ENCODE measurements at regions not wholly inside any gene's neighbourhood (a gene's known extent, or its start where the extent isn't known, plus 50 kb on each side); places are given as distances from the start of the nearest gene placed in this dataset.

- TF ChIP-seq EZH2 (IDR thresholded peaks at IDR 0.05) (no peak), POLR2AphosphoS5 (IDR thresholded peaks at IDR 0.05; ENCODE audit: borderline replicate concordance, low read depth, low read length) (no peak)
Measured at GRCh38 chr6:22056398-22056797, 240.4 kb downstream of the PRL start.
